ENCODE measurements at regions not wholly inside any gene's neighbourhood (a gene's known extent, or its start where the extent isn't known, plus 50 kb on each side); places are given as distances from the start of the nearest gene placed in this dataset.
A peak's percentile ranks its signal among the peaks of the same experiment; 100 is the strongest.

DNA sequence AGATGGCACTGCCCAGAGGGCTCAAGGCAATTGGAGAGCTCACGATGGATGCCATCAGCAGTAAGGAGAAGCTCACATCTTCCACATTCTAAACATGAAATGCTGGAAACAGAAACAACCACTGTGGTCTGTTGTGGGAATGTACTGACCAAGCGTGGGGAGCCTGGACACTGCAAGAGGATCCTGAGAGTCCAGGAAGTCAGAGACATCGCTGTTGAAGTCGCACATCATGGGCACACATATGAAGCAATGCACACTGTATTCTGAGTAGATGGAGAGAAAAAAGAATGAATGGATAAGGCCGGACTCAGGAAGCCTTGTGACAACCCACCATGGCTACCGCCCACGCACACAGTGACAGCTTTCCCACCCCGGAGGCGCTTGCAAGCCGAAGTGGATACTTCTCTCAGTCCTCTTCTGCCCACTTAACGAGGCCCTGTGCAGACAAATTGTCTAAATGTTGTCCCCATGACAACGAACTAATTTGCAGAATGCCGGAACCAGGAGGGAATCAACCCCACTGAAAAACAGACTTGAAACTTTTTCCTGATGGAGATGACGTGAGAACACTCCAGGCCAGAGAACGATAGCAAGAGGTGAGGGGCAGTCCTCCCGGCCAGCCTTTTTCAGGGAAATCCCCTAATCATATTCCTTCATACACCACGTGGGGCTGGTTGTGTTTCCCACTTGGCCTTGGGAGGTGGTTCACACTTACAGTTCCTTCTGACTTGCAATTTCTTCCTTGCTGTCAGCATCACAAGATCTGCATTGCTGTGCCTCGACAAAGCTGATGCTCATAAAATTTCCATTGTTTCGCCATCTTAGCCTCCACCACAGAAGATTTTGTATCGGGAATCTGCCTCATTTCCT, 109.6 kb upstream of the SERP2 start:
- Histone ChIP-seq H3K4me1 (ENCODE audit: control insufficient read depth, insufficient read depth, low read length) (no peaks in the 10 kb centered on the region), H3K36me3 (ENCODE audit: control insufficient read depth, insufficient read depth, low read length) (no peaks in the 10 kb centered on the region), H3K27me3 (ENCODE audit: control insufficient read depth, insufficient read depth, low read length) (no peaks in the 10 kb centered on the region), H3K4me3 (ENCODE audit: low read length) (no peak overlapping the region), H3K9ac (ENCODE audit: low read length) (no peak overlapping the region), H3K27ac (ENCODE audit: low read depth, low read length) (no peak overlapping the region)

DNA sequence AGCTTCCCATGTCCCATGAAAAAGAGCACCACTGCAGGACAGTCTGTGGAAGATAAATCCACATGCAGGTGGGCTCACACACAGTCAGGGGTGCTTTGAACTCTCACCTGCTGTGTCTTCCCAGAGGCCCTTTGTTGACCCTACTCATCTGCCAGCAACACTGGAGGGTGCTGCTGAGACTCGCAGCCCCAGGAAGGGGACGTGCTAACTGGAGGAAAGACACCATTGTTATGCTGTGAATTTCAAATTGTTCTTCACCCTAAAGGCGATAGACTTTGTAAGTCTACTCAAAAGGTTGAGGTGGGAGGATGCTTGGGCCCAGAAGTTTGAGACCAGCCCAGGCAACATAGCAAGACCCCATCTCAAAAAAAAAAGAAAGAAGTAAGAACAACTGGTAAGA, 107.3 kb upstream of the SERP2 start:
- no peaks in the 10 kb centered on the region for H3K27me3 ChIP-seq (ENCODE audit: control insufficient read depth, insufficient read depth, low read length)
- H3K4me1 ChIP-seq (ENCODE audit: control insufficient read depth, insufficient read depth, low read length): peaks cover 12% of the 10 kb centered on the region
- H3K9ac ChIP-seq (ENCODE audit: low read length): no peak overlapping the region
- H3K4me3 ChIP-seq (ENCODE audit: low read length): no peak overlapping the region
- H3K27ac ChIP-seq (ENCODE audit: low read depth, low read length): no peak overlapping the region
- H3K36me3 ChIP-seq (ENCODE audit: control insufficient read depth, insufficient read depth, low read length): no peaks in the 10 kb centered on the region

- Histone ChIP-seq H3K27ac (ENCODE audit: low read depth, low read length) (no peak overlapping the region), H3K4me1 (ENCODE audit: control insufficient read depth, insufficient read depth, low read length) (peaks cover 16% of the 10 kb centered on the region), H3K27me3 (ENCODE audit: control insufficient read depth, insufficient read depth, low read length) (no peaks in the 10 kb centered on the region), H3K9ac (ENCODE audit: low read length) (no peak overlapping the region), H3K36me3 (ENCODE audit: control insufficient read depth, insufficient read depth, low read length) (no peaks in the 10 kb centered on the region), H3K4me3 (ENCODE audit: low read length) (no peak overlapping the region)
These were observed 106.9 kb upstream of the SERP2 start for GRCh38 chr13:44266772-44267171.

DNA sequence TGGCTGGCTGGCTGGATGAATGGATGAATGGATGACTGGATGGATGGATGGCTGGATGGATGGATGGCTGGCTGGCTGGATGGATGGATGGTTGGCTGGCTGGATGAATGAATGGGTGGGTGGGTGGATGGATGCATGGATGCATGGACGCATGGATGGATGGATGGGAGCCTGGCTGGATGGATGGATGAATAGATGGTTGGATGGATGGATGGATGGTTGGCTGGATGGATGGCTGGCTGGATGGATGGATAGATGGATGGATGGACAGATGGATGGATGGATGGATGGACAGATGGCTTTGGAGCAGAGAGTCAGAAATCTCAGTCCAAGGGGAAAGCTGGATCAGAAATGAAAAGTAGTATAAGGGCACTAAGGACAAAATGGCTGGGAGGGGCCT, 106.4 kb upstream of the SERP2 start:
- no peak overlapping the region for H3K9ac ChIP-seq (ENCODE audit: low read length)
- H3K27me3 ChIP-seq (ENCODE audit: control insufficient read depth, insufficient read depth, low read length): no peaks in the 10 kb centered on the region
- H3K36me3 ChIP-seq (ENCODE audit: control insufficient read depth, insufficient read depth, low read length): no peaks in the 10 kb centered on the region
- no peak overlapping the region for H3K27ac ChIP-seq (ENCODE audit: low read depth, low read length)
- H3K4me3 ChIP-seq (ENCODE audit: low read length): no peak overlapping the region
- peaks cover 21% of the 10 kb centered on the region for H3K4me1 ChIP-seq (ENCODE audit: control insufficient read depth, insufficient read depth, low read length)

DNA sequence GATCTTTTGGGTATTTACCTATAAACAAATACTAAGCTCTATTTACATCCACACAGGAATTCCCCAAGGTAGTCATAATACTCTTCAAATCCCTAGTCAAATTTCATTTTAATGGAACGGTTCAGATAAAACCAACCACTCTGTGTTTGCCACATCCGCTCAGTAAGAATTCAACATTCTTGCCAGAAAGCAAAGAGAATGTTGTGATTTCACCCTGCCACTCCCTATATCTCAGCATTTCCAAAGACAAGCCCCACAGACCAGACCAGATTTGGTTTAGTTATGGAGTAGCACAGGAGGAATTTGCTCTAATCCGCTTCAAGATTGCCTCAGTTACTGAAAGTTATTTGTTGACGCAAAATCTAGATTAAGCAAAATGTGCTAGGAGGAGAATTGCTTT, 105.6 kb upstream of the SERP2 start:
- Histone ChIP-seq H3K27ac (ENCODE audit: low read depth, low read length) (no peak overlapping the region), H3K4me3 (ENCODE audit: low read length) (no peak overlapping the region), H3K9ac (ENCODE audit: low read length) (no peak overlapping the region), H3K4me1 (ENCODE audit: control insufficient read depth, insufficient read depth, low read length) (peaks cover 23% of the 10 kb centered on the region), H3K27me3 (ENCODE audit: control insufficient read depth, insufficient read depth, low read length) (no peaks in the 10 kb centered on the region), H3K36me3 (ENCODE audit: control insufficient read depth, insufficient read depth, low read length) (no peaks in the 10 kb centered on the region)

- no peak overlapping the region for H3K9ac ChIP-seq (ENCODE audit: low read length)
- no peak overlapping the region for H3K4me3 ChIP-seq (ENCODE audit: low read length)
- no peak overlapping the region for H3K27ac ChIP-seq (ENCODE audit: low read depth, low read length)
- peaks cover 27% of the 10 kb centered on the region for H3K4me1 ChIP-seq (ENCODE audit: control insufficient read depth, insufficient read depth, low read length)
- H3K36me3 ChIP-seq (ENCODE audit: control insufficient read depth, insufficient read depth, low read length): no peaks in the 10 kb centered on the region
- H3K27me3 ChIP-seq (ENCODE audit: control insufficient read depth, insufficient read depth, low read length): no peaks in the 10 kb centered on the region
These were observed 104.6 kb upstream of the SERP2 start for GRCh38 chr13:44268980-44269379.

DNA sequence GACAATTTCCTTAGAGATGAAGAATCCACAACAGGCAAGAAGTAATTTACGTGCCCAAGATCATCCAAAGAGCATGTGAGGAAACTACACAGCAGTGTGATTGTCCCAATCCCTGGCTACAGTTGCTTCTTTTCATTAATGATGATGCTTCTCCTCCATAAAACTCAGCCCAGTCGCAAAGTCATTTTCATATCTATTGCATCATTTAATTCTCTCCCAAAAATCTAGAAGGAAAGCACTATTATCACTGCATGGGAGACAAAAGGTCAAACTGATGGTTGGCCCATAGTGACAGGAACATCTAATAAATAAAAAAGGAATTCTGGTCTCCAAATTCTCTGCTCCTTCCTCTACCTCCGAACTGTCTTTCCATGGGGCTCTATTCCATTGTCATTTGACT, 103.5 kb upstream of the SERP2 start:
- Histone ChIP-seq H3K9ac (ENCODE audit: low read length) (no peak overlapping the region), H3K27me3 (ENCODE audit: control insufficient read depth, insufficient read depth, low read length) (no peaks in the 10 kb centered on the region), H3K4me3 (ENCODE audit: low read length) (no peak overlapping the region), H3K36me3 (ENCODE audit: control insufficient read depth, insufficient read depth, low read length) (no peaks in the 10 kb centered on the region), H3K4me1 (ENCODE audit: control insufficient read depth, insufficient read depth, low read length) (peaks cover 35% of the 10 kb centered on the region), H3K27ac (ENCODE audit: low read depth, low read length) (peak overlapping the region; percentile 84)

DNA sequence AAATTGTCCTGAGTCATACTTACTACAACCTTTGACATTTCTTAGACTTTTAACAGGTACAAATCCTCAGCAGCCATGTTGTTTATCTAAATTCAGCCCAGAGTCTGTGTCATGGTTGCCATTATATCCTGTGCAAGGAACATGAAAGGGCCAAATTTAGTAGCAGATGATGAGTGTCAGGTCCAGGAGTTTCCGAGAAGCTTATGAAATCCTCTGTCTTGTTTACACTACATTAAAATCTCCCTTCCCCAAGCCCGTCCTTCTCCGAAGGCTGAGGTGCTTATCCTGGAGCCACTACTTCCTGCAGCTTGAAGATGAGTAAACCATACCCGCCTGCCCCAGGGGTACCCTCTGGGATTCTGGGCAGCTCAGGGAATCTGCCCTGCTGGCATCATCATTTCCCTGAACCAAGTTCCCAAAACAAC, 102.6 kb upstream of the SERP2 start:
- no peaks in the 10 kb centered on the region for H3K27me3 ChIP-seq (ENCODE audit: control insufficient read depth, insufficient read depth, low read length)
- no peak overlapping the region for H3K4me3 ChIP-seq (ENCODE audit: low read length)
- H3K9ac ChIP-seq (ENCODE audit: low read length): no peak overlapping the region
- no peaks in the 10 kb centered on the region for H3K36me3 ChIP-seq (ENCODE audit: control insufficient read depth, insufficient read depth, low read length)
- peaks cover 37% of the 10 kb centered on the region for H3K4me1 ChIP-seq (ENCODE audit: control insufficient read depth, insufficient read depth, low read length)
- peak overlapping the region; percentile 84 for H3K27ac ChIP-seq (ENCODE audit: low read depth, low read length)

- H3K4me1 ChIP-seq (ENCODE audit: control insufficient read depth, insufficient read depth, low read length): peaks cover 37% of the 10 kb centered on the region
- H3K27ac ChIP-seq (ENCODE audit: low read depth, low read length): peak overlapping the region; percentile 84
- no peak overlapping the region for H3K4me3 ChIP-seq (ENCODE audit: low read length)
- H3K9ac ChIP-seq (ENCODE audit: low read length): no peak overlapping the region
- no peaks in the 10 kb centered on the region for H3K27me3 ChIP-seq (ENCODE audit: control insufficient read depth, insufficient read depth, low read length)
- no peaks in the 10 kb centered on the region for H3K36me3 ChIP-seq (ENCODE audit: control insufficient read depth, insufficient read depth, low read length)
These were observed 102.2 kb upstream of the SERP2 start for GRCh38 chr13:44271473-44271872.

GRCh38 chr13:44271915-44272341, 101.7 kb upstream of the SERP2 start:
- H3K27me3 ChIP-seq (ENCODE audit: control insufficient read depth, insufficient read depth, low read length): no peaks in the 10 kb centered on the region
- H3K9ac ChIP-seq (ENCODE audit: low read length): no peak overlapping the region
- H3K36me3 ChIP-seq (ENCODE audit: control insufficient read depth, insufficient read depth, low read length): no peaks in the 10 kb centered on the region
- peak overlapping the region; percentile 84 for H3K27ac ChIP-seq (ENCODE audit: low read depth, low read length)
- no peak overlapping the region for H3K4me3 ChIP-seq (ENCODE audit: low read length)
- H3K4me1 ChIP-seq (ENCODE audit: control insufficient read depth, insufficient read depth, low read length): peaks cover 37% of the 10 kb centered on the region

DNA sequence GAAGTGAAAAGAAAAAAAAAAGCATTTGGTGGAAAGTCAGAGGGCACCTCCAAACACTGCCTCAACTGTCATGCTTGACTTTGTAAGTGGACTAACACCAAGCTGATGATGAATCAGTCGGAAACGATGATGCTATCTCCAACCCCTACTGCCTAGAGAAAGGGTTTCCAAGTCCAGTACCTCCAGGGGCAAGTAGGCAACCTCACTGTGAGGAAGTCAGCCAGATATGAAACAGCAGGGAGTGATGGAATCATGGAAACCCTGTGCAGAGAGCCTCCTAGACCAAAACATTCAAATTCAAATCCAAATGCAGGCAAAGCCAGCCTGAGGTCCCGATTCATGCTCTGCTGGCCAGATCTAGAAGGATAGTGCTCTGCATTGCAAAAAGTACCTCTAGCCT, 100.9 kb upstream of the SERP2 start:
- Histone ChIP-seq H3K36me3 (ENCODE audit: control insufficient read depth, insufficient read depth, low read length) (no peaks in the 10 kb centered on the region), H3K4me1 (ENCODE audit: control insufficient read depth, insufficient read depth, low read length) (peaks cover 37% of the 10 kb centered on the region), H3K27me3 (ENCODE audit: control insufficient read depth, insufficient read depth, low read length) (no peaks in the 10 kb centered on the region), H3K9ac (ENCODE audit: low read length) (no peak overlapping the region), H3K4me3 (ENCODE audit: low read length) (no peak overlapping the region), H3K27ac (ENCODE audit: low read depth, low read length) (peak overlapping the region; percentile 84)

- Histone ChIP-seq H3K4me1 (ENCODE audit: control insufficient read depth, insufficient read depth, low read length) (peaks cover 37% of the 10 kb centered on the region), H3K27ac (ENCODE audit: low read depth, low read length) (peak overlapping the region; percentile 82), H3K4me3 (ENCODE audit: low read length) (no peak overlapping the region), H3K27me3 (ENCODE audit: control insufficient read depth, insufficient read depth, low read length) (no peaks in the 10 kb centered on the region), H3K9ac (ENCODE audit: low read length) (no peak overlapping the region), H3K36me3 (ENCODE audit: control insufficient read depth, insufficient read depth, low read length) (no peaks in the 10 kb centered on the region)
These were observed 100.4 kb upstream of the SERP2 start for GRCh38 chr13:44273216-44273615.

Measured in rectal smooth muscle tissue (tissue), 1 donor.